ENCODE measurements at regions not wholly inside any gene's neighbourhood (a gene's known extent, or its start where the extent isn't known, plus 50 kb on each side); places are given as distances from the start of the nearest gene placed in this dataset.
"Not testable (repeated sequence)": the region's sequence is repeated elsewhere in the genome, so short reads cannot be mapped to it uniquely, and the experiment has no call there.

DNA sequence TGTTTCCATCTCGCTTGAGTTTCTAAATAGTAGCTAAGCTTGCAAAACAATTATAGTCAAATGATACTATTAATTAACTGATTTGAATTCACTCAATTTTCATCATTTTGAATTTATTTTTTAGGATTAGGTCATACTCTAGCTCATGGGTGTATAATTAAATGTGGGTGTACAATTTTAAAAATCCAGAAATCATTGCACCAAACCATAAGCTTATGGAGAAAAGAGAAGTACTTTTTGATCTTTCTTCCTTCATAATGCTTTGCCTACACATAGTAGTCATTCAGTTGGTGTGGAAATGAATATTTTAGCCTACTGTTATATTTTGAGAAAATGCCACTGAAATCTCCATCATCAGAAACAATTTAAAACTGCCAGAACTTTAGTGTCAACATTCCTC lies 175.1 kb downstream of the CD47 start:
- TF ChIP-seq ZFX (IDR thresholded peaks at IDR 0.05): no peak
- TF ChIP-seq, protein P1, sequence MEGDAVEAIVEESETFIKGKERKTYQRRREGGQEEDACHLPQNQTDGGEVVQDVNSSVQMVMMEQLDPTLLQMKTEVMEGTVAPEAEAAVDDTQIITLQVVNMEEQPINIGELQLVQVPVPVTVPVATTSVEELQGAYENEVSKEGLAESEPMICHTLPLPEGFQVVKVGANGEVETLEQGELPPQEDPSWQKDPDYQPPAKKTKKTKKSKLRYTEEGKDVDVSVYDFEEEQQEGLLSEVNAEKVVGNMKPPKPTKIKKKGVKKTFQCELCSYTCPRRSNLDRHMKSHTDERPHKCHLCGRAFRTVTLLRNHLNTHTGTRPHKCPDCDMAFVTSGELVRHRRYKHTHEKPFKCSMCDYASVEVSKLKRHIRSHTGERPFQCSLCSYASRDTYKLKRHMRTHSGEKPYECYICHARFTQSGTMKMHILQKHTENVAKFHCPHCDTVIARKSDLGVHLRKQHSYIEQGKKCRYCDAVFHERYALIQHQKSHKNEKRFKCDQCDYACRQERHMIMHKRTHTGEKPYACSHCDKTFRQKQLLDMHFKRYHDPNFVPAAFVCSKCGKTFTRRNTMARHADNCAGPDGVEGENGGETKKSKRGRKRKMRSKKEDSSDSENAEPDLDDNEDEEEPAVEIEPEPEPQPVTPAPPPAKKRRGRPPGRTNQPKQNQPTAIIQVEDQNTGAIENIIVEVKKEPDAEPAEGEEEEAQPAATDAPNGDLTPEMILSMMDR (conservative IDR thresholded peaks at IDR 0.05): no peak
- H3K27ac ChIP-seq: no peak overlapping the region

DNA sequence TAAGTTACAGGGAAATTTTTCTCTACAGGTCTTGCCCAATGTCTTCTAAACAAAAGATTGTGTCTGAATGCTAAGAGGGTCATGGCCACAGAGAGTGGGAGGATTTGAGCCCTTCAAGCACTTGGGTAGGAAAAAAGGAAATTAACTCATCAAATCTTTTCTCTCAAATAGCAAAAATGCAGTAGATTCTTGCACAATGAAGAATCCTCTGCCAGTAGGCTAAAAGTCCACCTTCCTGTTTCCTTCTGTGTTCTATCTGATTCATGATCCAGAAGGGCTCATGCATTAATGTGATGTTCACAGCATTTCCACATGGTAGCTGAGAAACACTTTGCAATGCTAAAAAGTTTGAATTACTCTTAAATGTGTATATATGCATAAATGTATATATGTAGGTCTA lies 177.1 kb downstream of the CD47 start:
- no peak overlapping the region for H3K27ac ChIP-seq
- no peak for TF ChIP-seq ZFX (IDR thresholded peaks at IDR 0.05)
- TF ChIP-seq, protein P1 (conservative IDR thresholded peaks at IDR 0.05): no peak

DNA sequence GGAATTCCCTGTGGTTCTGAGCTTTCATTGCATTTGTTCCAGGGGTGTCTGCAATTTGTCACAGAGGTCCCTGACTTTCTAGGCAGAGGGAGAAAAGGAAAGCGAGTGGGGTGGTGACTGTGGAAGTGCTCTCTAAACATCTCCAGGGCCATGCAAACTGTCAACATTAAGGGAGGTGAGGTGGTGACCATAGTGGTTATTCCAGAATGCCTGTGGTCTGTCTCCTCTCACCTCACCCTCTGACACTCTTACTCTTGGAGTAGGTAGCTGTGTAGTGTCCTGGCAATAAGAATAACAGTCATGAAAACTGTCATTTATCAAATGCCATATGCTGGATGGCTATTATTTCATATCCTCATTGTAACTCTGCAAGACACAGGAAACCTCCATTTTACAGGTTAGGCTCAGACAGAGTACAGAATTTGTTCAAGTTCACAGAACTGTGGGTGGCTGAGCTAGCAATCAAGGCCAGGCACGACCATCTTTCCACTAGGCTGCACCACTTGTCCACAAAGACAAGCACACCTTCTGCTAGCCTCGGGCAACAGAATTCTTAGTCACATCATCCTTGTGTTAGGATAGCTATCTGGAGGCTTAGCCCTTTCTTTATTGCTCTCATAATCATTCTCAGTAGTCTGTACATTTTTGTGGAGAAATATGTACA lies 179.4 kb downstream of the CD47 start:
- H3K27ac ChIP-seq: no peak overlapping the region
- no peak for TF ChIP-seq ZFX (IDR thresholded peaks at IDR 0.05)
- TF ChIP-seq, protein P1 (conservative IDR thresholded peaks at IDR 0.05): no peak

DNA sequence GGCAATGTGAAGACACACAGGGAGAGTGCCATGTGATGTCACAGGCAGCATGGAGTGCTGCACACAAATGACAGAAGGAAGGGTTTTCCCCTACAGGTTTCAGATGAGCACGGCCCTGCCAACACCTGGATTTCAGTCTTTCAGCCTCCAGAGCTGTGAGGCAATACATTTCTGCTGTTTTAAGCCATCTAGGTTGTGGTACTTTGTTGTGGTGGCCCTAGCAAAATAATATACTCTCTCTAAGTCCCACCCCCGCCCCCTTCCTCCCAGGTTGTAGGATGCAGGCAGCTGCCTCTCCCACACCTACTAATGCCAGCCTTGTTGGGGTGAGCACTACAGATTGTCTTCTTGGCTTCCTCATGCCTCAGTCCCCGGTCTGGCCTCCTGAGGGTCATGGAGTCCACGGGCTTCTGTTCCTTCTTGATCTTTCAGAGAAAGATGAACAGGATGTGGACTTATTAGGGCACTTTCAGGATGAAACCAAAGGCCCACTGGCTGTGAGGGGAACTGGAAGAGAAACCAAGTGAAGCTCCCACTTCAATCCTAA lies 180.0 kb downstream of the CD47 start:
- no peak overlapping the region for H3K27ac ChIP-seq
- TF ChIP-seq ZFX (IDR thresholded peaks at IDR 0.05): no peak
- TF ChIP-seq, protein P1 (conservative IDR thresholded peaks at IDR 0.05): no peak

DNA sequence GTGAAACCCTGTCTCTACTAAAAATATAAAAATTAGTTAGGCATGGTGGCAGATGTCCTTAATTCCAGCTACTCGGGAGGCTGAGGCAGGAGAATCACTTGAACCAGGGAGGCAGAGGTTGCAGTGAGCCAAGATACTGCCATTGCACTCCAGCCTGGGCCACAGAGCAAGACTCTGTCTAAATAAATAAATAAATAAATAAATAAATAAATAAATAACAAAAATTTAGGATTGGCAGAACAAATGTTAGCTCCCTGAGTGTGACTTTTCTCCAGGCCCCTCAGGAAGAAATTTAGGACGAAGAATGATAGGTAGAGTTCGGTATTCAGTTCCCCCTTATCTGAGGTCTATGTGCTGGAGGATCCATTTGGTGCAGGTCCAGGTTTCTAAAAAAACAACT lies 181.2 kb downstream of the CD47 start:
- not testable (repeated sequence) for H3K27ac ChIP-seq

DNA sequence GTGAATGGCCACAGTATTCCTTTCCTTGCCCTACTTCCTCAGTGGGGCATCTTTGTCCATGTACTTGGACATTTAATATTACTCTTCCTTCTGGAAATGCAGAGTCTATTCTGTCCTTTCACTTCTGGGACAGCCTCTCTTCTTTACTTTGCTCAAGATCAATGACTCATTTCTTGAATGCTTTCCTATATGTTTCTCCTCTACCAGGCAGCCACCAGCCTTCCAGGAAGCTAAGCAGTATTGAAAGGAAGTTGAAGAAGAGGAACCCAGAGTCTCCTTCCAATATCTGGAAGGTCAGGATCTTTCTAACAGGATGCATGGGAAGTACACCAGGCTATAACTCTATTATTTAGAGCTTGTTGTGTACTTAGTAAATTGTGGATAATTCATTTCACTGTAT lies 182.8 kb downstream of the CD47 start:
- TF ChIP-seq ZFX (IDR thresholded peaks at IDR 0.05): no peak
- TF ChIP-seq, protein P1 (conservative IDR thresholded peaks at IDR 0.05): no peak
- no peak overlapping the region for H3K27ac ChIP-seq

DNA sequence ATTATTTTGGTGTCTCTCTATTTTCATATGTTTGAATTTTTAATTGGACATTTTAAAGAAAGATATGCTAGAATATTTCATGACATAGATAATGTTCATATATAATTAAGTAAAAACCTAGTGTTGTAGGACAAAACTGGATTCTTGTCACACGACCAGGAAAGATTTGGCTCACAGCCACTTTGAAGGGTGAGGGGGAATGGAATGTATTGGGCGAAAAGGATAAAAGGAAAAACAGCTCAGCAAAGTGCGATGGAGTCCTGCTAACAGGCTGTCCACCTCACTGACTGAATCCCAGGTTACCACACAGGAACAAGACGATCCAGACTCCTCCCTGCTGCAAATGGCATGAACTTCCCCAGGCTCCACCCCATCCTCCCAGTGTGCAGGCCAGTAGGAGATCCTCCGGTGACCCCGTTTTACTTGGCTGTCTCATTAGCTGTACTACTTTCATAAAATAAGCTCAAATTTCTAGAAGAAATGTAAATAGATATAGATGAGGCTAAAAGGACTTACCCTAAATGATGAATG lies 186.2 kb downstream of the CD47 start:
- TF ChIP-seq, protein P1 (conservative IDR thresholded peaks at IDR 0.05): no peak
- no peak for TF ChIP-seq ZFX (IDR thresholded peaks at IDR 0.05)
- no peak overlapping the region for H3K27ac ChIP-seq
